Gastrocnemius medialis (tissue), 4 donors: ENCODE measurements at regions not wholly inside any gene's neighbourhood (a gene's known extent, or its start where the extent isn't known, plus 50 kb on each side); places are given as distances from the start of the nearest gene placed in this dataset.

ENCODE experiments used
- POLR2A ChIP-seq, 2 donors: fragments of 450-650 bp; IDR thresholded peaks; one replicate each; pipeline ENCODE4 v1.6.1; 2017; ENCODE audit warnings: antibody characterized with exemption in 2 of 2, mild to moderate bottlenecking in 2 of 2, moderate library complexity in 2 of 2
- TF ChIP-seq, protein P1 (sequence below), 5 experiments: fragments of 450-650 bp in 3 of 5; fragments of 200-600 bp in 2 of 5; sonication (generic) in 2 of 5; IDR thresholded peaks in 4 of 5; conservative IDR thresholded peaks in 1 of 5; 1 replicate in 4 of 5; 2 replicates in 1 of 5; pipeline ENCODE4 v1.5.1; 2016 to 2019; ENCODE audit warnings: antibody characterized with exemption in 5 of 5, mild to moderate bottlenecking in 3 of 5, moderate library complexity in 3 of 5

DNA sequence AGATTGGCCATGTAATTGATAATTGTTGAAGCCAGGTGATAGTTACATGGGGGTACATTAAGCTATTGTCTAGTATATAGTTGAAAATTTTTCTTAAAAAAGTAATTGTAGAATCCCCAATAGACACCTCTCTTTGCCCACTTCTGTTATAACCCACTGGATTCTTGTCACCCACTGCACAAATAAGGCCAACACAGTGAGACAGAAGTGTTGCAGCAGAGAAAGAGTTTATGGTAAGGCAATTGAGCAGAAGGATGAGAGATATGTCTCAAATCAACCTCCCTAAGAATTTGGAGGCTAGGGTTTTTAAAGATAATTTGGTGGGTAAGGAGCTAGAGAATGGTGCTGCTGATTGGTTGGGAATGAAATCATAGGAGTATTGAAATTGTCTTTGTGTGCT lies 270.3 kb upstream of the TAC1 start:
- TF ChIP-seq POLR2A (IDR thresholded peaks at IDR 0.05): no peak
- TF ChIP-seq, protein P1, sequence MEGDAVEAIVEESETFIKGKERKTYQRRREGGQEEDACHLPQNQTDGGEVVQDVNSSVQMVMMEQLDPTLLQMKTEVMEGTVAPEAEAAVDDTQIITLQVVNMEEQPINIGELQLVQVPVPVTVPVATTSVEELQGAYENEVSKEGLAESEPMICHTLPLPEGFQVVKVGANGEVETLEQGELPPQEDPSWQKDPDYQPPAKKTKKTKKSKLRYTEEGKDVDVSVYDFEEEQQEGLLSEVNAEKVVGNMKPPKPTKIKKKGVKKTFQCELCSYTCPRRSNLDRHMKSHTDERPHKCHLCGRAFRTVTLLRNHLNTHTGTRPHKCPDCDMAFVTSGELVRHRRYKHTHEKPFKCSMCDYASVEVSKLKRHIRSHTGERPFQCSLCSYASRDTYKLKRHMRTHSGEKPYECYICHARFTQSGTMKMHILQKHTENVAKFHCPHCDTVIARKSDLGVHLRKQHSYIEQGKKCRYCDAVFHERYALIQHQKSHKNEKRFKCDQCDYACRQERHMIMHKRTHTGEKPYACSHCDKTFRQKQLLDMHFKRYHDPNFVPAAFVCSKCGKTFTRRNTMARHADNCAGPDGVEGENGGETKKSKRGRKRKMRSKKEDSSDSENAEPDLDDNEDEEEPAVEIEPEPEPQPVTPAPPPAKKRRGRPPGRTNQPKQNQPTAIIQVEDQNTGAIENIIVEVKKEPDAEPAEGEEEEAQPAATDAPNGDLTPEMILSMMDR (IDR thresholded peaks at IDR 0.05 in 4 of 5, conservative IDR thresholded peaks at IDR 0.05 in 1 of 5): no peak
